ENCODE measurements at regions not wholly inside any gene's neighbourhood (a gene's known extent, or its start where the extent isn't known, plus 50 kb on each side); places are given as distances from the start of the nearest gene placed in this dataset.
"Not testable (repeated sequence)": the region's sequence is repeated elsewhere in the genome, so short reads cannot be mapped to it uniquely, and the experiment has no call there.

DNA sequence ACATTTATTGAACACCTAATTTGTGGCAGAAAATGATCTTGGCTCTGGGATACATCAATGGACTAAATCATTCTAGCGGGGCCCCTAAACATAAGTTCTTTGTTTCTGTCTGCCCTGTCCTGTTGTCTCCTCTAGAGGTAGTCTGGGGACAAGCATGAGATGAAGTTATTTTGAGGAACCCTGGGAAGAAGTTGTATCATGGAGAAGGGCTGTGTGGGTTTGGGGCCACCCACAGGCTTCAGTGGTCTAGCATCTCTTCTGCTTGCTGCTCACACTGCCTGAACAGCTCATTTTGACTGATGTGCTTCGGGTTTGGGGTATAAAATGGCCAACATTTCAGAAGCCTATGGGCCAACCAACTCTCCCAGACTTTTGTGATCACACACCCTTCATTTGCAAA, 50.3 kb upstream of the OSBPL11 start:
- DNase-seq: no peak

DNA sequence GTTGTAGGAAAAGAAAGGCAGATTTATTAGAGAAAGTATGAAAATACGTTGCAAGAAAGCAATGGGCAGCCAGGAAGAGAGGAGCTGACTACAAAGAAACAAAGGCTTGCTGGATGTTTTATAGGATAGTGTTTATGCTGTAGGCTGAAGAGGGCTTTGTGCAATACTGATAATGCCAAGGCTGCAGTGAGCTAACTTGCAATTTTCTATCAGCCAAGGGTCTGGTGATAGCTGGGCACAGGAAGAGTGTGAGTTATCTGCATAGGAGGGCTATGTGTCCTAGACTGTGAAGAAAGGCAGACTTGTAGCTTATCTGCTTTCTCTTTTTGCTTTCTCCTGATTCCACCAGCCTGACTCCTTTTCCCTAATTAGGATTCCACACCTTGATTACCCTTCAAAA, 51.3 kb upstream of the OSBPL11 start:
- DNase-seq: no peak

DNA sequence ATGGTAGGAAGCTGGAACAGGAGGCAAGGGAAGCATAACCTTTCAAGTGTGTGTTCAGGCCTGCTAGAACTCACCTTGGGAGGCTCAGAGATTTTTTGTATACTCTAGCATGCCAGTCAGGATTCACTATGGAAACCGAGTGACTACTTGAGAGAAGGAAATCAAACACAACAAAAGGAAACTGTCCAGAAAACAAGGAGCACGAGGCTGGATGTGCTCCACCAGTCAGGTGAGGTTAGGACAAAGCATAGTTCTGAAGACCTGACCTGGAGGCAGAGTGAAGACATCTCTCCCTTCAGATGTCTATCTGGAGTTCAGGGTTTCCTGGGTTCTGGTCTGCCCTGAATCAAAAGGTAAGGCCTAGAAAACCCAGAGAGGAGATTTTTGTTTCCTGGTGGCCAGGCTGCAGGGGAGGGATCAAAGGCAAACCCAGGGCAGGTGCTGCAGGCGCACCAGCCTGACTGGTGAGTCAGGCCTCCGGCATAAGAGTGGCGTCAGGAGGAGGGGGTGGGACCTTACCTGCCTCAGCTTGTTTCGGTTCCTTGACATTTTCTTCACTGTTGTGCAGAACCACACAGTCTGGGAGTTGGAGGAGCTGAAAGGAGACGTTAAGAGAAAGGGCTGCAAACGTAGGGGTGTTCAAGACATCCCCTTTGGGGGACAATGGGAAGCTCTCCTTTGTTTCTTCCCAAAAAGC, 52.2 kb upstream of the OSBPL11 start:
- DNase-seq: no peak

- DNase-seq: no peak
Measured at GRCh38 chr3:125651244-125651643, 55.9 kb upstream of the OSBPL11 start.

DNA sequence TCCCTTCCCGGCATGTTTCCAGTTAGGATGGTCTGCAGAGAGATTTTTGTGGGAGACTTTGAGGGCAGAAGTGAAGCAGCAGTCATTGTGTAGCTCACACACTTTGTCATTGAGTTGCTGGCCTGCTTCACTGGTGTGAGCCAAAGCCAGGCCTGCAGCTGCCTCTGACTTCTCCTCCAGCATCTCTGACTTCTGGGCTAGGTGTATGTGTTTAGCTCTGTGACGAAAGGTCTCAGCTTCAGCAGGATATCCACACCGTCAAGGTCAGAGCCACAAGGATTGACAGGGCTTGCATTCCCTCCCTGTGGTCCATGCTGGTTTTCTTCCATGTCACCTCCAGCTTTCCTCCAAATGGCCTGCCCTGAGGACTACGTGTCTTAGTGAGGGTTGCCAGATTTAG, 57.1 kb upstream of the OSBPL11 start:
- no peak for DNase-seq

- DNase-seq: no peak
Measured at GRCh38 chr3:125654526-125654925, 59.2 kb upstream of the OSBPL11 start.

DNA sequence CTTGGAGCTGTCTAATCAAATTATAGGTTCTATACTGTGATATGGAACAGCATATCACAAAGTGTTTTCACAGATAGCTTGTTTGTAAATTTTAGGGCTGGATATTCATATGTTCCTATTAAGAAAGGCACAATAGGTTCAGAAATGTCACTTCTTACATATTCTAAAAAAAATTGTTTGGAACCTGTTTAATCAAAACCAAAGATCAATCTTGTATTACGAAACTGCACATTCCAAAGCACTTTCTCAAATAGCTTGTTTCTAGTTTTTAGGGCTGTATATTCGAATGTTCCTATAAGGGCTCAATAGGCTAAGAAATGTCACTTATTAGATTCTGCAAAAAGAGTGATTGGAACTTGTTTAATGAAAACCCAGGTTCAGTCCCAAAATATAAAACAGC, 67.4 kb upstream of the OSBPL11 start:
- no peak for DNase-seq

GRCh38 chr3:125670352-125670751, 75.1 kb upstream of the OSBPL11 start:
- DNase-seq: no peak

- no peak for DNase-seq
Measured at GRCh38 chr3:125670945-125671344, 75.6 kb upstream of the OSBPL11 start.

GRCh38 chr3:125671461-125672243, 76.4 kb upstream of the OSBPL11 start:
- no peak for DNase-seq

DNA sequence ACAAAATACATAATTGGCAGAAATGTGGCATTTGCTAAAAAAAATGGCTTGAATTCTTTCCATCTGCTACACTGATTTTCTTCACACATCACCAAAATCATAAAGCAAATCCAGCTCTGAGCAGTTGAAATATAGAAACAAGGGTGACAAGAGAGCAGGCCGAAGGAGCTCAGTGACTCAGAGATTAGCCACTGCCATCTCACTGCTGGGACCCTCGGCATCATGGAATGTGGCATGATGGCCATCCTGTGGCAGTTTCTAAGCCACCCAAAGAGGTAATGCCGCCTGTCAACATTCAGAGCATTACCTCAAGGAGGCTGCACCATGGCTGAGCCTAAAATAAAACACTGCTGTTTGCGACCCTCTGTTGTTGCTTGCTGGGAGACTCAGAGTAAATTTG, 80.5 kb upstream of the OSBPL11 start:
- no peak for DNase-seq

- no peak for DNase-seq
Measured at GRCh38 chr3:125679258-125679657, 84.0 kb upstream of the OSBPL11 start.

GRCh38 chr3:125681146-125681545, 85.8 kb upstream of the OSBPL11 start:
- DNase-seq: no peak

GRCh38 chr3:125681906-125682305, 86.6 kb upstream of the OSBPL11 start:
- not testable (repeated sequence) for DNase-seq

DNA sequence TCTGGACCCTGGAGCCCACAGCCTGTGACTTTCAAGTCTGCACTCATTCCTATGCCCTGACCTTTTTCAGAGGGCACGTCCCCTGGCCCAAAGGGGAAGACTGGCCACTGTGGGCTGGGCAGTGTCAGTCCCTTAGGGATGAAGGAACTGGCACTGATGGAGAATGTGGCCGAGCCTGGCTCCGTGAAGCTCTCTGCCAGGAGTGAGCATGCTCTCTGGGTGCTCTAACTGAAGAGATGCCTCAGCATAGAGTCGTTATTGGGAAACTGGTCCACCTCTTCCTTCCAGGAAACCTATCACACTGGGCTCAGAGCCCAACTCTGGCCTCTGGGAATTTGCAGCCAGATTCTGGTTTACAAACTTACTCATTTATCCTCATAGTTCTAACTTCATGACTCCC, 87.3 kb upstream of the OSBPL11 start:
- not testable (repeated sequence) for DNase-seq

GRCh38 chr3:125683067-125683829, 88.0 kb upstream of the OSBPL11 start:
- DNase-seq: no peak

DNA sequence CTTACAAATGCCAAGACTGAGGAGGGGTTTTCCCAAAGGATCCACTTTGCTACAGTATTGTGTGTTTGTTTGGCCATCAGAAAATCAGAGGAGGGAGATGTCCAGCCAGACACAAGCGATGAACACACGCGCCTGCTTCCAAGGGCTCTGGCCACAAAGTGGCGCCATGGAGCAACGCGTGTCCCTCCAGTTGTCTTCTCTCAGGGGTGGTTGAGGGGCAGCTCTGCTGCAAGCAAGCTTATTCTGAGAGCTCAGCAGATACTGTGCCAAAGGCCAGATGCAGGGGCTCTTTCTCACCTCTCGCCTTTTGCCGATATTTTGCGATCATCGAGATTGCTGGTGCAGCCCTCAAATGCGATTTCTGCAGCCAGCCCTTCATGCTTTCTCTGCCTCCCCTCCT, 88.9 kb upstream of the OSBPL11 start:
- DNase-seq: no peak

DNA sequence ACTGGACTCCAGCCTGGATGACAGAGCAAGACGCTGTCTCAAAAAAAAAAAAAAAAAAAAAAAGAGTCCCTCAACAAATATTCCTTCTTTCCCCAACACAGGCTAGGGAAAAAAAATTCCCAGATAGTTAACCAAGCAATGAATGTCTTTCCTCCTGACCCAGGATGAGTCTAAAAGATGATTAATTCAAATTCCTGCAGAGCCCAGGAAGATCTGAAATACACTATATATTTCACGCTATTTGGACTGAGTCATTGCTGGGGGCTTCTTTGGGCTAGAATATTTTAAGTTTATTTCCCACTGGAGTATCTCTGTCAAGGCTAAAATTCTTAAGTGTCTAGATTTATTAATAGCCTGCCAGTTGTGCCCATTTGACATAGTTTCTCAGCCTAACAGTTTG, 90.4 kb upstream of the OSBPL11 start:
- DNase-seq: not testable (repeated sequence)

DNA sequence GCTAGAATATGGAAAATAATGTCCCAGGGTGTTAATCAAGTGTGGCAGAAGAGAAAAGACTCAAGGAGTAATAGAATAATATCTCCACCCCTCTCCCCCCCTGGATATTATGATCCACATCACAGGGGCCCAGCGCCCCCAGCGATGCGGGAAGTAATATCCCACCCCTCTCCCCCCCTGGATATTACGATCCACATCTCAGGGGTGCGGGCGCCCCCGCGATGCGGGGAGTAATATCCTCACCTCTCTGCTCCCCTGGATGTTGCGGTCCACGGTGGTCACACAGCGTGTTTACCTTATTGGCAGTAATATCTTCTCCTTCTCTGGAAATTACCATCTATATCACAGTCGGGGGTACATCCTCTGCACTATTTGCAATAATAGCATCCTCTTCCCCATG, 97.1 kb upstream of the OSBPL11 start:
- no peak for DNase-seq

DNA sequence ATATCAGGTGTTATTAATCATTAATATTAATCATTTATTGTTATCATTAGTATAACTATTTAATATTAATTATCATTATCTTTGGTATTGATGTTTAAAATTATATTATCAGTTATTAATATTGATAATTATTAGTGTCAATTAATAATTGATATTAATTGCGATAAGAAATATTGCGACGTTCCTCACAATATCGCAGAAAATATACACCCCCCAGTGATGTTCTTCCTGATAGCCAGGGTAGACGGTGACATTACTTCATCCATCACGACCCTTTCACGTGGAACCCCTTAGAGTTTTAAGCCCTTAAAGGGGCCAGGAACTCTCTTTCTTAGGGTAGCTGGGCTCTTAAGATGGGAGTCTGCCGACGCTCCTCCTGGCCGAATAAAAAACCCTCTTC, 98.6 kb upstream of the OSBPL11 start:
- no peak for DNase-seq

DNA sequence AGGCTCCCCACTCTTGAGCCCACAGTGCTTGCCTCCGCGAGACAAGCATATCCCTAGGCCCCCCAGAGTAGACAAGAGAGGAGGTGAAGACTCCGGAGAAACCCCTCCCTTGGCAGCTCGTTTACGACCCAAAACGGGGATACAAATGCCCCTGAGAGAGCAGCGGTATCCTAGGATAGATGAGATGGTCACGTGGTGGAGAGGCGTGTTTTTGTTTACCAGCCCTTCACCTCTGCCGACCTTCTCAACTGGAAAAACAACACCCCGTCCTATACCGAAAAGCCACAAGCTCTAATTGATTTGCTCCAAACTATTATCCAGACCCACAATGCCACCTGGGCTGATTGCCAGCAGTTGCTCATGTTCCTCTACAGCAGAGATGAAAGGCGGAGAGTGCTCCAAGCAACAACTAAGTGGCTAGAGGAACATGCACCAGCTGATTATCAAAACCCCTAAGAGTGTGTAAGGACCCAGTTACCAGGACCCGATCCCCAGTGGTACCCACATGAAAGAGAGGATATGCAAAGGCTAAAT, 99.5 kb upstream of the OSBPL11 start:
- no peak for DNase-seq

DNA sequence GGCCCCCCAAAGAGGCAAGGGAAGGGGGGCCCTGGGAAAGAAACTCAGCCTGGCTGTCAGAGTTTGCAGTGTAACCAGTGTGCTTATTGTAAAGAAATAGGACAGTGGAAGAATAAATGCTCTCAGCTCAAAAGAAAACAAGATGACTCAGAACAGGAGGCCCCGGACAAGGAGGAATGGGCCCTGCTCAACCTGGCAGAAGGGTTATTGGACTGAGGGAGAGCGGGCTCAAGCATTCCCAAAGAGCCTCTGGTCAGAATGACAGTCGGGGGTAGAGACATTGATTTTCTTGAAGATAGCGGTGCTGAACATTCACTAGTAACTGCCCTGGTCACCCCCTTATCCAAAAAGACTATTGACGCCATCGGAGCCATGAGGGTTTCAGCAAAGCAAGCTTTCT, 100.4 kb upstream of the OSBPL11 start:
- no peak for DNase-seq

DNA sequence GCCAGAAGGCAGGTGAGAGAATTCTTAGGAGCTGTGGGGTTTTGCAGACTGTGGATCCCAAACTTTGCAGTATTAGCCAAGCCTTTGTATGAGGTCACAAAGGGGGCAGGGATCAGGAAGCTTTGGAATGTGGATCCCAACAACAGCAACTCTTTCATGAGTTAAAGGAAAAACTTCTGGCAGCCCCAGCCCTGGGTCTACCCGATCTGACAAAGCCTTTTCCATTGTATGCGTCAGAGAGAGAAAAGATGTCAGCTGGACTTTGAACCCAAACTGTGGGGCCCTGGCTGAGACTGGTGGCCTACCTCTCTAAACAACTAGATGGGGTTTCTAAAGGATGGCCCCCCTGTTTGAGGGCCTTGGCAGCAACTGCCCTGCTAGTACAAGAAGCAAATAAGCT, 101.8 kb upstream of the OSBPL11 start:
- DNase-seq: not testable (repeated sequence)
